Embryonic facial prominence (tissue), 1 donor: ENCODE measurements at regions not wholly inside any gene's neighbourhood (a gene's known extent, or its start where the extent isn't known, plus 50 kb on each side); places are given as distances from the start of the nearest gene placed in this dataset.
"Not testable (repeated sequence)": the region's sequence is repeated elsewhere in the genome, so short reads cannot be mapped to it uniquely, and the experiment has no call there.

Experiments used
- DNase-seq: peaks from one replicate; pipeline ENCODE4 v3.0.0-alpha.2; 2016; ENCODE audit errors: extremely low spot score

GRCh38 chr2:147420947-147421675 lies 423.7 kb upstream of the ACVR2A start:
- DNase-seq, result no peak

GRCh38 chr2:147420517-147420916 lies 424.3 kb upstream of the ACVR2A start:
- DNase-seq, result no peak

DNA sequence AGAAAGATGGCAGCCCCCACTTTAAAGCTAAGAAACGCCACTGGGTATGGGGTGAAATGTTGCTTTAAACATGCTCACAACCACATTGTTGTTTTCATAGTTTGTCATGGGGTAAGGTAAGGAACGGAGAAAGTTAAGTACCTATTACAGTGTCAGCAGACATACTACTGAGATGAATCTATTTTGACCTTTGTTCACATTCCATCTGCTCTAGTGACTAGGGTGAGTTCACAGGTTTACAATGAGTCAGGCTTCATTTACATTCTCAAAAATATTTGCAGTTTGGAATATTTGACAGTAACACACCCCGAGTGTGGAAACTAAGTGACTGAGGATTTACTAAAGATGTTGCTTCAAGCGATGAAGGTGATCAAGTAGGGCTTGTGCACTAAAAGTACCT lies 428.7 kb upstream of the ACVR2A start:
- DNase-seq, result no peak

- not testable (repeated sequence) for DNase-seq
These were observed 430.2 kb upstream of the ACVR2A start for GRCh38 chr2:147414656-147415055.

- DNase-seq, result no peak
These were observed 436.5 kb upstream of the ACVR2A start for GRCh38 chr2:147408357-147408756.

DNA sequence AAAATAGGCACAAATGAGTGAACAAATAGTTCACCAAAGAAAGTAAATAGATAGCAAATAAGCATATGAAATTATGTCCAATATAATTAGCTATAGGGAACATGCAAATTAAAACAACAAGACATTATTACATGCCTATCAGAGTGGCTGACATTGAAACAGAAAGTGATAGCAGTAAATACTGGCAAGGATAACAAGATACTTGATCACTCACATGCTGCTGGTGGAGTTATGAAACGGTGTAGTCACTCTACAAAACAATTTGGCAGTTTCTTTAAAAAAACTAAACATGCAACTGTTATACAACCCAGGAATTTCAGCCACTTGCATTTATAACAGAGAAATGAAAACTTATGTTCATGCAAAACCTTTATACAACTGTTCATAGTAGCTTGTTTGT lies 439.2 kb upstream of the ACVR2A start:
- DNase-seq, result no peak

GRCh38 chr2:147398996-147399395 lies 445.8 kb upstream of the ACVR2A start:
- DNase-seq, result no peak

DNA sequence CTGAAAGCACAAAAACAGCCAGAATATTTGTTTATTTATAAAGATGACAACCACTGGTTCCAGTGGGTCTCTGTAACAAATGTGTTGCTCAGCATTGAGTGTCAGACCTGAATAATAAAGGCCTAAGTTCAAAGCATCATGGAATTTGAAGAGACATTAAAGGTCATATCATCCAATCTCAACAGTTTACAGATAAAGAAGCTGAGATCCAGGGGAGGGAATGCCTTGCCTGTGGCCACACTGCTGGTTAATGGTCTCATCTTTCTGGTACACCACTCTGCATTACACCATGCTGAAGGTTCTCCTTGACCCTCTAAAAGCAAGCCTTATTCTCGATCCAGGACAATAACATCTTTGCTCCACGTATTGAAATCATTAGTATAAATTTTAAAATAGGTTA lies 446.5 kb upstream of the ACVR2A start:
- no peak for DNase-seq

DNA sequence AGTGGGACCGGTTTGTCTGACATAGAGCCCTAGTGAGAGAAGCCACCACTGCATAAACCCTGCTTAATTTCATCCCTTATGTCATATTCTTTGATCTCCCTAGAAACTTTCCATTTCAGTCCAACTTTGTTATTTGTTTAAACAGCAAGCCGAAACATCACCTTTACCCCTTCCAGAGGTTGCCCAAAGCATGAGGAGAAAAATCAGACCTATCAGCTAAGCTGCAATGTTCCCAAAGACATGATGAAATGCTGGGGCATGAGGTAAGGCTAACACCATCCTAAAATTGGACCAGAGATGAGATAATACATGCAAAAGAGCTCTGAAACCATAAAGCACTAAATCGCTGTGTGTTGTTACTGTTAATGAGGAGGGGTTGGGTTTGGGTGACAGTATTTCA lies 447.9 kb upstream of the ACVR2A start:
- DNase-seq, result no peak

- no peak for DNase-seq
These were observed 450.5 kb upstream of the ACVR2A start for GRCh38 chr2:147394179-147394790.

DNA sequence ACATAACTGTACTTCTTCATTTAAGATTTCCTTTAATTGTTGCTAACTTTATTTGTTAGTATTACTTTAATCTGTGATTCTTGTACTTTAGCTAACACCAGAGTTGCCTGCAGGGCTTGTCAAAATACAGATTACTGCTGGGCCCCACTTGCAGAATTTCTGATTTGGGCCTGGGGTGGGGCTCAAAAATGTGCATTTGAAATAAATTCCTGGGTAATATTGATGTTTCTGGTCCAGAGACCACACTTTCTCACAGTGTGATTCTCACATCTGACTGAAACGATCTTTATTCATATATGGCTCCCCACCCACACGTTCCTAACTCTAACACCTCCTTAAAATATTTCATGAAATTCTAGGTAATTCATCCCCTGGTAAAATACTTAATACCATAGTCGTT lies 452.6 kb upstream of the ACVR2A start:
- no peak for DNase-seq

DNA sequence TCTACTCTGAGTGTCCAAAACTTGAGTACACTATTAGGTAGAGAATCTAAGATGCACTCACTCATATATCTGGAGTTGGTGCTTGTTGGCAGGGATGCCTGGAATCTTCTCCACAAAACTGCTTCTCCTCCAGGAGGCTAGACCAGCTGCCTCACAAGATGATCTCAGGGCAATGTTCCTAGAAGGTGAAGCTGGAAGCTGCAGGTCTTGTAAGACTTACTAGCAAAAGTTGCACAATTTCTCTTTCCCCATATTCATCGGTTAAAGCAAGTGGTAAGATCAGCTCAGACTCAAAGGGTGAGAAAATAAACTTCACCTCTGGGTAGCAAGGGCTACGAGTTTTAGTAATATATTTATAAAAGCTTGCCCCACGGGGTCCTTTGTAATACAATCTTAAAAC lies 454.4 kb upstream of the ACVR2A start:
- no peak for DNase-seq

- DNase-seq, result no peak
These were observed 455.6 kb upstream of the ACVR2A start for GRCh38 chr2:147389218-147389617.

DNA sequence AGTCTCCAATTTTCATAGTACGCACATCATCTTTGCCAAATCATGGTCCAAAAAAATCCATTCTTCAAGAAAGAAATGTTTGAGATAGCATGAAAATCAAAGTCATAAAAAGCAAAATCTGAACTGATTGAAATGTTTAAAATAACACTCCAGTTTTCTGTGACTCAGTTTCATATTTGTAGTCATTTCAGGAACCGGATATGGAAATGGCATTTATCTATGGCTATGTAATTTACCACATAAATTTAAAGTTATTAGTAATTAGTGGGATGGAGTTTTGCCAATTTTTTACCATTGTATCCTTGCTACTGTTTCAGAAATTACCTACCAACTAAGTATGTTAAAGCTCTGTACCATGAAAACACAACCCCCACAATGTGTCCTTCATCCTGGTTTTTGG lies 456.6 kb upstream of the ACVR2A start:
- DNase-seq, result no peak

GRCh38 chr2:147386284-147386683 lies 458.5 kb upstream of the ACVR2A start:
- no peak for DNase-seq

DNA sequence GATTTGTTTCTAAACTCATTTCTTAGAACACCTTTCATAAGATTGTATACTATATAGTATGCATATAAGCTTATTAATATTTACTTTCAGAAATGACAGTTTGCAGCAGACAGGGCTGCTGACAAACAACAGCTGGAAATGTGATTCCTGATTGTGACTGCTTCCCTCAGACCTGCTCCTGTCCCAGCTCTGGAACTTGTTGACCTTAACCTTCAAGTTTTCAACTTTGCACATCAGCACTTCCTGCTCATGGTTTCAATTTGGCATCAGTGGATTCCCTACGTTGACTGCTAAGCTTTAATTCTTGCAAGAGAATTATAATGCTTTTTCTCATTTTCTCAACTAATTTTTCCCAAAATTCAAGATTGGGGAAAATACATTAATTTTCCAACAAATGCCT lies 459.2 kb upstream of the ACVR2A start:
- DNase-seq, result no peak

DNA sequence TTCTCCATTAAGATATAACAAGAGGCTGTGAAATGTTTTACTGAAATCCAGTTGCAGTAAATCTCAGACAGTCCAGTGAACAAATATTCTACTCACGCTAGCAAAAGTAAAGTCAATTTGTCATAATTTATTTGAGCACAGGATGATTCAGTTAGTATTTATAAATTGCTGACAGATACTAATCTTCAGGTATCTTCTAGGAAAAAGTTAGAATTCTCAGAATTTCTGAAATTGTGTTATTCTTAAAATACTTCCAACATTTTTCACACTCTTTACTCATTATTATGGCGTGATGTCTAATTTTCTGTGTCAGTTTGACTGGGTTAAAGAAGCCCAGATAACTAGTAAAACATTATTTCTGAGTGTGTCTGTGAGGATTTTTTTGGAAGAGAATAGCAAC lies 460.2 kb upstream of the ACVR2A start:
- DNase-seq, result no peak

DNA sequence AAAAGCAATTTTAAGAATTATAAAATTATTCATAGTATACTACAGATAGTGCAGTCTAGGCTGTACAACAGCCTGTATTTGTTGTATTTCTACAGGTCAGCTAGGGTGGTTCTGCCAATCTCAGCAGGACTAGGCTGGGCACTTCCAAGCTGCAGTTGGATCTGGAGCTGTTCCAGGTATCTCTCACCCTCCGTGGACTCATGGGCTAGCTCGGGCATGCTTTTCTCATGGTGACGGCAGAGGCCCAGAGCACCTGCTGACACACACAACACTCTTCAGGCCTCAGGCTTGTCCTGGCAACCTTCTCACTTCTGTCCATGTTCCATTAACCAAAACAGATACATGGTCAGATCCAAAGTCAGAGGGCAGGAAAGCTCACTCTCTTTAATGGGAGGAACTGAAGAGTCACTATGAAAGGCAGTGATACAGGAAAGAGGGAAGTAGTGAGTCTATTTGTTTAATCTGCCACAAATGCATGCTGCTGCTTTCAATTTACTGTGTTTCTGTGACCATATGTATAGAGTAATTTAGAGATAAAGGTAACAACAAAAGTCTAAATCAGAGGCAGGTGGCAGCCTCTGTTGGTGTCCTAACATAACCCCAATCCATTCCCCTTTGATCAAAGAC lies 462.4 kb upstream of the ACVR2A start:
- no peak for DNase-seq

DNA sequence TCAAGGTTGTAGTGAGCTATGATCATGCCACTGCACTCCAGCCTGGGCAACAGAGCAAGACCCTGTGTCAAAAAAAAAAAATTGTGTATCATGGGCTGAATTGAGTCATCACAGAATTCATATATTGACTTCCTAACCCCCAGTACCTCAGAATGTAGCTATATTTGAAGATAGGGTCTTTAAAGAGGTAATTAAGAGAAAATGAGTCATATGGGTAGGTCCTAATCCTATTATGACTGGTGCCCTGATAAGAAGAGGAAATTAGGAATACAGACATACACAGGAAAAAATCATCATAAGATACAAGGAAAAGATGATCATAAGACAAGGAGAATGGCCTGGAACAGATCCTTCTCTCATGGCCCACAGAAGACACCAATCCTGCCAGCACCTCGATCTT lies 466.4 kb upstream of the ACVR2A start:
- no peak for DNase-seq

GRCh38 chr2:147375073-147375472 lies 469.8 kb upstream of the ACVR2A start:
- DNase-seq, result no peak

DNA sequence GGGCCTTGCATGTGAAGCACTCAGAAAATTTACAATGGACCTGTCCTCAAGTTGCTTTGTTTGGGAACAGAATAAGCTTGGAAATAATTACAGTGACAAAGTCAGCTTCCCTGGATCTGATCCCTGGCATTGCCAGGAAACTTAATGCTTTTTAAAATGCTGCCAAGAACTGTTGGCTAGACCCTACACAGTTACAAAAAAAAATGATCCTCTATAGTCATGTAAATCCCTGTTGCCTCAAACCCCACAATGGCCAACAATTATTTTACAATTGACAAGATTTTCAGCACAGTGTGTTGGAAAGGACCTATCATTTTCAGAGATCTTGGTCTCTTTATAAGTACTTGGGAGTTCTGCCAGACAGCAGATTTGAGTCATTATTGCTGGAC lies 470.4 kb upstream of the ACVR2A start:
- DNase-seq, result no peak

DNA sequence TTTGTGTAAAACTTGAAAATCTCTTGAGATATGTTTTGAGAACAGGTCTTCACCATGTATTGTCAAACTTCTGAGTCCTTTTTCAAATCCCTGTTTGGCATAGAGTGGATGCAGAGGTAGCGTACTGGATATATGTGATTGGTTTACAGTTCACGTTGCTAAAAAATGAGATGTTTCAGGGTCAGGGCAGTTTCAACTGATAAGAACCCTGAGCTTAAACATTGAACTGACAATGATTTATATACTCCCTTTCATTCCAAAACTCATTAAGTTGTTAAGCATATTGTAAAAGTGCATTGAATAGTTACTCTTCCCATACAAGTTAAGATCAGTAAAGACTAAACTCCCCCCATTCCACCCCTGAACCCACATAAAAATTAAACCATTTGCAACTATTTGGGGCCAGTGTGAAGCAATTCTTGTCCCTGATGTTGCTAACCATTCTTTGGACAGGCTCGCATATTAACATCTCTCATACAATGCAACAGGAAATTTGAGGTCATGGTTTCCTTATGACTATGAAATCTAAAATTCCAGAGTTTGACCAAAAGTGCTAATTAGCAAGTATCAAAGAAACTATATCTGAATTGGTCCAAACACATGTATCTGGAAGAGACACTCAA lies 470.9 kb upstream of the ACVR2A start:
- DNase-seq, result no peak

DNA sequence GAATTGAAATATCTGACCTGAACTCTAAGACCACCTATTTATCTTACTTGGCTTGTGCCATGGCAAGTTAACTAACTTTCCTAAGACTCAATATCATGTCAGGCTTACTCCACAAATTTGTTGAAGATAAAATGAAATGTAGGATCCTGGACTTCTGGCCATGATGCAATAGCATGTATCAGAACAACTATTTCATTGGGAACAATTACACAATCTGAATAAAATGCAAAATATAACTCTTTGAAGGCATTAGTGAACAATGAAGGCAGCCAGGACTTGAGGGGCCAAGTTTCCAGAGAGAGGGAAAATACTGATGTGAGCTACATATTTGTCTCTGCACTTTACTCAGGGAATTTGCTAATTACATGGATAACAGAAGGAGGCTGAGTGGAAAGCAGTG lies 476.5 kb upstream of the ACVR2A start:
- DNase-seq, result no peak
